Endothelial cell of umbilical vein (primary cell): ENCODE measurements at regions not wholly inside any gene's neighbourhood (a gene's known extent, or its start where the extent isn't known, plus 50 kb on each side); places are given as distances from the start of the nearest gene placed in this dataset.
"Not testable (repeated sequence)": the region's sequence is repeated elsewhere in the genome, so short reads cannot be mapped to it uniquely, and the experiment has no call there.

Experiments
- EZH2 ChIP-seq: IDR thresholded peaks from 2 replicates; pipeline ENCODE4 v1.6.1; 2012; ENCODE audit warnings: borderline replicate concordance, low read depth, mild to moderate bottlenecking, moderate library complexity, low read length, inconsistent platforms; ENCODE audit not compliant: severe bottlenecking
- JUN ChIP-seq: IDR thresholded peaks from 2 replicates; pipeline ENCODE4 v1.6.1; 2011; ENCODE audit warnings: borderline replicate concordance, low read depth; ENCODE audit not compliant: insufficient read length, insufficient read depth
- POLR2A ChIP-seq: IDR thresholded peaks from 2 replicates; pipeline ENCODE4 v1.6.1; 2012; ENCODE audit warnings: low read depth, mild to moderate bottlenecking, control low read depth, low read length
- POLR2AphosphoS5 ChIP-seq: IDR thresholded peaks from 2 replicates; pipeline ENCODE4 v1.6.1; 2012; ENCODE audit warnings: low read depth, mild to moderate bottlenecking, control low read depth, low read length, moderate library complexity; ENCODE audit not compliant: insufficient read depth
- TF ChIP-seq, protein P1 (sequence below), 2 donors: IDR thresholded peaks; 1 replicate in 1 of 2; 2 replicates in 1 of 2; pipeline ENCODE4 v1.5.1; 2011; ENCODE audit warnings: low read length in 2 of 2, mild to moderate bottlenecking in 2 of 2, moderate library complexity in 2 of 2, control low read depth in 1 of 2, inconsistent platforms in 1 of 2, low read depth in 1 of 2; ENCODE audit not compliant: insufficient read depth in 1 of 2; ENCODE audit errors: extremely low read depth in 1 of 2
- TF ChIP-seq, protein P2 (sequence below): IDR thresholded peaks from 2 replicates; pipeline ENCODE4 v1.6.1; 2011; ENCODE audit not compliant: insufficient read depth, insufficient read length

DNA sequence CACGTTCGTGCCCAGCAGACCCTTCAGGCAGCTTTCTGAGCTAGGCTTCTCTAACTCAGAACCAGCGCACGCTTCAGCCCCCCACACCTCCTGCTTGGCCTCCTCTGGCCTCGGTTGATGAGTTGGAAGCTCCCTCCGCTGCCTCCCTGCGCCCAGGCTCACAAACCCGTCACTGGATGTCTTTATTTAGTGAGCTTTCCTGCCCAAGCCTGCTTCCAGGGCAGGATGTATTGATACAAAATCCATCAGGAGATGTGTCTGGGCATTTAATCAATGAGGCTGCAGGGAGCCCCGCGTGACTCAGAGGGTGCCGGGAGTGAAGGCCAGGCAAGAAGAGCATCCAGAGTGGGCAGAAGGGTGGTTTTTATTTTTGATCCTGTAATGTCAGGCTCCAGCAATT is 316.1 kb upstream of the SFSWAP start:
- TF ChIP-seq, protein P1, sequence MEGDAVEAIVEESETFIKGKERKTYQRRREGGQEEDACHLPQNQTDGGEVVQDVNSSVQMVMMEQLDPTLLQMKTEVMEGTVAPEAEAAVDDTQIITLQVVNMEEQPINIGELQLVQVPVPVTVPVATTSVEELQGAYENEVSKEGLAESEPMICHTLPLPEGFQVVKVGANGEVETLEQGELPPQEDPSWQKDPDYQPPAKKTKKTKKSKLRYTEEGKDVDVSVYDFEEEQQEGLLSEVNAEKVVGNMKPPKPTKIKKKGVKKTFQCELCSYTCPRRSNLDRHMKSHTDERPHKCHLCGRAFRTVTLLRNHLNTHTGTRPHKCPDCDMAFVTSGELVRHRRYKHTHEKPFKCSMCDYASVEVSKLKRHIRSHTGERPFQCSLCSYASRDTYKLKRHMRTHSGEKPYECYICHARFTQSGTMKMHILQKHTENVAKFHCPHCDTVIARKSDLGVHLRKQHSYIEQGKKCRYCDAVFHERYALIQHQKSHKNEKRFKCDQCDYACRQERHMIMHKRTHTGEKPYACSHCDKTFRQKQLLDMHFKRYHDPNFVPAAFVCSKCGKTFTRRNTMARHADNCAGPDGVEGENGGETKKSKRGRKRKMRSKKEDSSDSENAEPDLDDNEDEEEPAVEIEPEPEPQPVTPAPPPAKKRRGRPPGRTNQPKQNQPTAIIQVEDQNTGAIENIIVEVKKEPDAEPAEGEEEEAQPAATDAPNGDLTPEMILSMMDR (IDR thresholded peaks at IDR 0.05; ENCODE audit: extremely low read depth in 1 of 2, insufficient read depth in 1 of 2, low read depth in 1 of 2, low read length in 2 of 2) = not testable (repeated sequence)
- TF ChIP-seq EZH2, POLR2A, POLR2AphosphoS5, JUN: not testable (repeated sequence)
- TF ChIP-seq, protein P2, sequence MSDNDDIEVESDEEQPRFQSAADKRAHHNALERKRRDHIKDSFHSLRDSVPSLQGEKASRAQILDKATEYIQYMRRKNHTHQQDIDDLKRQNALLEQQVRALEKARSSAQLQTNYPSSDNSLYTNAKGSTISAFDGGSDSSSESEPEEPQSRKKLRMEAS = not testable (repeated sequence)
